Hepatocyte (in vitro differentiated cells): ENCODE measurements at regions not wholly inside any gene's neighbourhood (a gene's known extent, or its start where the extent isn't known, plus 50 kb on each side); places are given as distances from the start of the nearest gene placed in this dataset.

Experiments
- DNase-seq: peaks from one replicate; pipeline ENCODE4 v3.0.0-alpha.2; 2016; ENCODE audit warnings: low spot score
- H2AFZ ChIP-seq: fragments of 200-600 bp; sonication (generic); 2 replicates; pipeline ENCODE4 v1.6.0; 2016; ENCODE audit warnings: antibody characterized with exemption, mild to moderate bottlenecking
- H3K27ac ChIP-seq: fragments of 200-600 bp; sonication (generic); 2 replicates; pipeline ENCODE4 v1.5.1; 2016; ENCODE audit warnings: mild to moderate bottlenecking
- H3K27me3 ChIP-seq: fragments of 200-600 bp; sonication (generic); 2 replicates; pipeline ENCODE4 v1.6.1; 2016
- H3K36me3 ChIP-seq: fragments of 200-600 bp; sonication (generic); replicated peaks from 2 replicates; pipeline ENCODE4 v1.5.1; 2016; ENCODE audit warnings: low read depth; ENCODE audit not compliant: insufficient read depth
- H3K4me1 ChIP-seq: fragments of 200-600 bp; sonication (generic); 2 replicates; pipeline ENCODE4 v1.5.1; 2016; ENCODE audit warnings: mild to moderate bottlenecking, moderate library complexity; ENCODE audit not compliant: insufficient read depth
- H3K4me2 ChIP-seq: fragments of 200-600 bp; sonication (generic); 2 replicates; pipeline ENCODE4 v1.6.0; 2016
- H3K4me3 ChIP-seq: fragments of 200-600 bp; sonication (generic); 2 replicates; pipeline ENCODE4 v1.5.1; 2016; ENCODE audit warnings: mild to moderate bottlenecking
- H3K79me2 ChIP-seq: fragments of 200-600 bp; sonication (generic); 2 replicates; pipeline ENCODE4 v1.6.0; 2017; ENCODE audit warnings: mild to moderate bottlenecking
- H3K9me2 ChIP-seq: fragments of 200-600 bp; sonication (generic); replicated peaks from 2 replicates; pipeline ENCODE4 v1.6.0; 2017; ENCODE audit warnings: mild to moderate bottlenecking; ENCODE audit not compliant: insufficient read depth
- H3K9me3 ChIP-seq: fragments of 200-600 bp; sonication (generic); 2 replicates; pipeline ENCODE4 v1.5.1; 2016; ENCODE audit warnings: low read depth, mild to moderate bottlenecking
- H4K20me1 ChIP-seq: fragments of 200-600 bp; sonication (generic); 2 replicates; pipeline ENCODE4 v1.6.0; 2016; ENCODE audit warnings: mild to moderate bottlenecking; ENCODE audit not compliant: insufficient read depth, poor library complexity, severe bottlenecking
- EZH2 ChIP-seq: fragments of 200-600 bp; sonication (generic); IDR thresholded peaks from 2 replicates; pipeline ENCODE4 v1.6.1; 2016; ENCODE audit warnings: antibody characterized with exemption, mild to moderate bottlenecking, borderline replicate concordance
- EZH2phosphoT487 ChIP-seq: fragments of 200-600 bp; sonication (generic); IDR thresholded peaks from one replicate; pipeline ENCODE4 v1.6.1; 2018; ENCODE audit warnings: antibody characterized with exemption, mild to moderate bottlenecking, low read depth, moderate library complexity; ENCODE audit not compliant: unreplicated experiment, severe bottlenecking
- WGBS: methylation state at CpG from one replicate; pipeline ENCODE4 v1.1.6; 2016; ENCODE audit warnings: low lambda C conversion rate; ENCODE audit errors: missing lambda C conversion rate; 5-methylcytosine and 5-hydroxymethylcytosine counted together
- TF ChIP-seq, protein P1 (sequence below): fragments of 200-600 bp; sonication (generic); IDR thresholded peaks from 2 replicates; pipeline ENCODE4 v1.5.1; 2016; ENCODE audit warnings: antibody characterized with exemption, mild to moderate bottlenecking; ENCODE audit not compliant: poor library complexity

DNA sequence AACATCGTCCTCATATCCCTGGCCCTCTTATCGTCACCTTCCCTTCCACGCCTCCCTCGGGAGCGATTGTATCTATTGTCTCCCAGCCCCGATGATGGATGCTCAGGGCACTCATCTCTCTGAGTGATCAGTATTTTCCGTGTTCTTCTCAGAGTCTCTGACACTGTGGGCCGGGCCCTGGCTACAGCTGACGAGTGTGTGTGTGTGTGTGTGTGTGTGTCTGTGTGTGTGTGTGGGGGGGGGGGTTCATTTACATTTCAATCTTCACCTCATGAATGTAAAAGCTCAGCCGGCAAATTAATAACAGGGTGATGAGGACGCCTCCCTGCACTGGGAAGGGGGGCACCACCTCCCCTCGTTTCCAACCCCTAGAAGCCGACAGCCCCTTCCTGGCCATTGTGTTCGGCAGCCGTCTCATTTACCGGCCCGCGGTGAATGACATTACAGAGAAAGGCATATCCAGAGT lies 159.5 kb downstream of the SHOX start:
- H3K9me3 ChIP-seq = no peaks in the 10 kb centered on the region
- 27% methylated on average over 18 of the region's 18 CpGs for whole genome bisulfite sequencing
- H3K36me3 ChIP-seq = no peaks in the 10 kb centered on the region
- H2AFZ ChIP-seq = no peak overlapping the region
- peaks cover 34% of the 10 kb centered on the region for H3K27me3 ChIP-seq
- no peak overlapping the region for H3K4me2 ChIP-seq
- no peaks in the 10 kb centered on the region for H3K4me1 ChIP-seq
- no peaks in the 10 kb centered on the region for H3K79me2 ChIP-seq
- no peaks in the 10 kb centered on the region for H3K9me2 ChIP-seq
- no peaks in the 10 kb centered on the region for H4K20me1 ChIP-seq
- H3K27ac ChIP-seq = no peak overlapping the region
- no peak for TF ChIP-seq EZH2phosphoT487
- TF ChIP-seq EZH2 = no peak
- TF ChIP-seq, protein P1, sequence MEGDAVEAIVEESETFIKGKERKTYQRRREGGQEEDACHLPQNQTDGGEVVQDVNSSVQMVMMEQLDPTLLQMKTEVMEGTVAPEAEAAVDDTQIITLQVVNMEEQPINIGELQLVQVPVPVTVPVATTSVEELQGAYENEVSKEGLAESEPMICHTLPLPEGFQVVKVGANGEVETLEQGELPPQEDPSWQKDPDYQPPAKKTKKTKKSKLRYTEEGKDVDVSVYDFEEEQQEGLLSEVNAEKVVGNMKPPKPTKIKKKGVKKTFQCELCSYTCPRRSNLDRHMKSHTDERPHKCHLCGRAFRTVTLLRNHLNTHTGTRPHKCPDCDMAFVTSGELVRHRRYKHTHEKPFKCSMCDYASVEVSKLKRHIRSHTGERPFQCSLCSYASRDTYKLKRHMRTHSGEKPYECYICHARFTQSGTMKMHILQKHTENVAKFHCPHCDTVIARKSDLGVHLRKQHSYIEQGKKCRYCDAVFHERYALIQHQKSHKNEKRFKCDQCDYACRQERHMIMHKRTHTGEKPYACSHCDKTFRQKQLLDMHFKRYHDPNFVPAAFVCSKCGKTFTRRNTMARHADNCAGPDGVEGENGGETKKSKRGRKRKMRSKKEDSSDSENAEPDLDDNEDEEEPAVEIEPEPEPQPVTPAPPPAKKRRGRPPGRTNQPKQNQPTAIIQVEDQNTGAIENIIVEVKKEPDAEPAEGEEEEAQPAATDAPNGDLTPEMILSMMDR = no peak
- H3K4me3 ChIP-seq = no peak overlapping the region
- DNase-seq = no peak

GRCh38 chrX:789096-789495 lies 158.5 kb downstream of the SHOX start:
- Histone ChIP-seq H3K36me3 (no peaks in the 10 kb centered on the region), H2AFZ (no peak overlapping the region), H3K9me2 (no peaks in the 10 kb centered on the region), H3K4me1 (no peaks in the 10 kb centered on the region), H3K79me2 (no peaks in the 10 kb centered on the region), H3K27me3 (peaks cover 34% of the 10 kb centered on the region), H3K4me3 (no peak overlapping the region), H4K20me1 (no peaks in the 10 kb centered on the region), H3K4me2 (no peak overlapping the region), H3K9me3 (no peaks in the 10 kb centered on the region), H3K27ac (no peak overlapping the region)
- TF ChIP-seq EZH2phosphoT487 = no peak
- no peak for TF ChIP-seq EZH2
- TF ChIP-seq, protein P1 = no peak
- 53% methylated on average over 9 of the region's 9 CpGs for WGBS
- DNase-seq = no peak

GRCh38 chrX:786441-786881 lies 155.9 kb downstream of the SHOX start:
- no peak for TF ChIP-seq EZH2phosphoT487
- TF ChIP-seq EZH2 = no peak
- TF ChIP-seq, protein P1 = no peak
- no peak overlapping the region for H2AFZ ChIP-seq
- peaks cover 21% of the 10 kb centered on the region for H3K27me3 ChIP-seq
- no peaks in the 10 kb centered on the region for H3K79me2 ChIP-seq
- H3K9me3 ChIP-seq = no peaks in the 10 kb centered on the region
- no peak overlapping the region for H3K4me3 ChIP-seq
- no peaks in the 10 kb centered on the region for H3K4me1 ChIP-seq
- DNase-seq = no peak
- no peak overlapping the region for H3K27ac ChIP-seq
- no peaks in the 10 kb centered on the region for H3K36me3 ChIP-seq
- no peak overlapping the region for H3K4me2 ChIP-seq
- WGBS = 42% methylated on average over 6 of the region's 6 CpGs
- H3K9me2 ChIP-seq = no peaks in the 10 kb centered on the region
- no peaks in the 10 kb centered on the region for H4K20me1 ChIP-seq

DNA sequence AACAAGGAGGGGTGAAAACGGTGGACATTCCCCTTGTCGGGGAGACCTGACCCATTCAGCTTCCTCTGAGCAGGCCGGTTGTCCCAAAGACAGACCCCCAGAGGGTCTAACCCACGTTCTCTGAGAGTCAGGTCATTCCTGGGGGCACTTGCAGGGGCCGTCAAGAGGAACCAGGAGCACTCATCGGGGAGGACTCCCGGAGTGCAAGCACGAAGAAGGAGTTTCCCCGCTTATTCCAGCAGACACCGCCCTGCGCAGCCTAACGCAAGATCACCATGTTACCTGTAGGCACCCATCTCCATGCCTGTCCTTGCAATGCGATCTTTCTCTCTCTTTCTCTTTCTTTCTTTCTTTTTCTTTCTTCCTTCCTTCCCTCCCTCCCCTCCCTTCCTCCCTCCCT lies 154.2 kb downstream of the SHOX start:
- Histone ChIP-seq H3K79me2 (no peaks in the 10 kb centered on the region), H3K9me2 (no peaks in the 10 kb centered on the region), H3K27me3 (peaks cover 4% of the 10 kb centered on the region), H3K27ac (no peak overlapping the region), H3K36me3 (no peaks in the 10 kb centered on the region), H3K9me3 (no peaks in the 10 kb centered on the region), H3K4me1 (no peaks in the 10 kb centered on the region), H4K20me1 (no peaks in the 10 kb centered on the region), H2AFZ (no peak overlapping the region), H3K4me3 (no peak overlapping the region), H3K4me2 (no peak overlapping the region)
- WGBS = 94% methylated on average over 13 of the region's 13 CpGs
- TF ChIP-seq, protein P1 = no peak
- TF ChIP-seq EZH2 (no peak), EZH2phosphoT487 (no peak)
- no peak for DNase-seq
